NB4 (cell line): ENCODE measurements at regions not wholly inside any gene's neighbourhood (a gene's known extent, or its start where the extent isn't known, plus 50 kb on each side); places are given as distances from the start of the nearest gene placed in this dataset.

Experiments used
- CTCF ChIP-seq: IDR thresholded peaks from one replicate; pipeline ENCODE4 v1.5.1; 2012; ENCODE audit warnings: low read depth, low read length
- MAX ChIP-seq: IDR thresholded peaks from 2 replicates; pipeline ENCODE4 v1.6.1; 2011; ENCODE audit warnings: low read depth, low read length
- MYC ChIP-seq: IDR thresholded peaks from 2 replicates; pipeline ENCODE4 v1.6.1; 2011; ENCODE audit warnings: low read depth, low read length
- POLR2A ChIP-seq: IDR thresholded peaks from 2 replicates; pipeline ENCODE4 v1.6.1; 2011; ENCODE audit warnings: mild to moderate bottlenecking; ENCODE audit not compliant: insufficient read length; ENCODE audit errors: extremely low read depth

GRCh38 chr13:54660277-54660676, 1631.7 kb downstream of the OLFM4 start:
- TF ChIP-seq MAX, result no peak
- no peak for TF ChIP-seq CTCF
- no peak for TF ChIP-seq POLR2A
- TF ChIP-seq MYC, result no peak
